ENCODE measurements at regions not wholly inside any gene's neighbourhood (a gene's known extent, or its start where the extent isn't known, plus 50 kb on each side); places are given as distances from the start of the nearest gene placed in this dataset.

DNA sequence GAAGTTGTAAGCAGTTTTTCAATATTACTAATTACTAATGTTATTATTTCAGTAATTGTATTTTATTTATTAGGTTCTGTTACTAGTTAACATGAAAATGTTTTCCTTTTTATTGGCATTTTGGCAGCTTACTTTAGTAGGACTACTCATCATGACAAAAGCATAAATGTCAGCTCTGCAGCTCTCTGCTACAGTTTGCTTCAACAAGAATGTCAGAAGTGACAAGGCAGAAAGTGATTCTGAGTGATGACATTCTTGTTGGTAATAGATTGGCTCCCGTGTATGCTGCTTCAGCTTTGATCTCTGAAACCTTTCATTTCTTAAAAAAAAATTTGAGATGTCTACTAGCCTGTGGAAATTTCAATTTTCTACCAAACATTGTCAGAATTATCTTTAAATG lies 1193.9 kb downstream of the FSTL5 start:
- no peak for DNase-seq (ENCODE audit: low spot score, unreplicated experiment)
- Mint-ChIP-seq H3K27me3 (no peaks in the 10 kb centered on the region), H3K4me3 (ENCODE audit: low read depth) (no peak overlapping the region), H3K4me1 (ENCODE audit: low read depth) (no peaks in the 10 kb centered on the region), H3K27ac (no peak overlapping the region), H3K36me3 (ENCODE audit: insufficient read depth) (no peaks in the 10 kb centered on the region), H3K9me3 (ENCODE audit: low read depth) (no peaks in the 10 kb centered on the region)
- TF ChIP-seq, protein P1, sequence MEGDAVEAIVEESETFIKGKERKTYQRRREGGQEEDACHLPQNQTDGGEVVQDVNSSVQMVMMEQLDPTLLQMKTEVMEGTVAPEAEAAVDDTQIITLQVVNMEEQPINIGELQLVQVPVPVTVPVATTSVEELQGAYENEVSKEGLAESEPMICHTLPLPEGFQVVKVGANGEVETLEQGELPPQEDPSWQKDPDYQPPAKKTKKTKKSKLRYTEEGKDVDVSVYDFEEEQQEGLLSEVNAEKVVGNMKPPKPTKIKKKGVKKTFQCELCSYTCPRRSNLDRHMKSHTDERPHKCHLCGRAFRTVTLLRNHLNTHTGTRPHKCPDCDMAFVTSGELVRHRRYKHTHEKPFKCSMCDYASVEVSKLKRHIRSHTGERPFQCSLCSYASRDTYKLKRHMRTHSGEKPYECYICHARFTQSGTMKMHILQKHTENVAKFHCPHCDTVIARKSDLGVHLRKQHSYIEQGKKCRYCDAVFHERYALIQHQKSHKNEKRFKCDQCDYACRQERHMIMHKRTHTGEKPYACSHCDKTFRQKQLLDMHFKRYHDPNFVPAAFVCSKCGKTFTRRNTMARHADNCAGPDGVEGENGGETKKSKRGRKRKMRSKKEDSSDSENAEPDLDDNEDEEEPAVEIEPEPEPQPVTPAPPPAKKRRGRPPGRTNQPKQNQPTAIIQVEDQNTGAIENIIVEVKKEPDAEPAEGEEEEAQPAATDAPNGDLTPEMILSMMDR (IDR thresholded peaks at IDR 0.05; ENCODE audit: unreplicated experiment): no peak

- H3K36me3 Mint-ChIP-seq (ENCODE audit: insufficient read depth): no peaks in the 10 kb centered on the region
- no peak for DNase-seq (ENCODE audit: low spot score, unreplicated experiment)
- TF ChIP-seq, protein P1 (IDR thresholded peaks at IDR 0.05; ENCODE audit: unreplicated experiment): no peak
- peaks cover 10% of the 10 kb centered on the region for H3K9me3 Mint-ChIP-seq (ENCODE audit: low read depth)
- H3K27me3 Mint-ChIP-seq: no peaks in the 10 kb centered on the region
- no peak overlapping the region for H3K4me3 Mint-ChIP-seq (ENCODE audit: low read depth)
- no peak overlapping the region for H3K27ac Mint-ChIP-seq
- H3K4me1 Mint-ChIP-seq (ENCODE audit: low read depth): peaks cover 7% of the 10 kb centered on the region
Measured at GRCh38 chr4:160980091-160980490, 1183.7 kb downstream of the FSTL5 start.

DNA sequence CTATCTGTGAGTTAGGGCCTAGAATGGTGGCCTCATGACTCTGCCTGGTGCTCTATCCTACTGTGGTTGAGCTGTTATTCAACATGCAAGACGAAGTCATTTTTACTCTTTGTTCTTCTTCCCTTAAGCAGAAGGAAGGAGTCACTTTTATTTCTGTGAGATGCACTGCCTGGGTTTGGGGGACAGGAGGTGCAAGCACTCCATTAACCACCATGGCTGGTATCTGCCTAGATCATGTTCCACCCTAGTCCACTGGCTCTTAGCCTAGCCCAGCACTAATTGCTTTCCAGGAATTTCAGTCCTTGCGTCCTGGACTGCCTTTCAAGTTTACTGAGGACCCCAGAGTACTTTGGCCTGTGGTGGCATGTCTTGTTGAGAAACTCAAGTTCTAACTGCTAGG lies 1182.7 kb downstream of the FSTL5 start:
- no peak for DNase-seq (ENCODE audit: low spot score, unreplicated experiment)
- Mint-ChIP-seq H3K4me3 (ENCODE audit: low read depth) (no peak overlapping the region), H3K9me3 (ENCODE audit: low read depth) (peaks cover 10% of the 10 kb centered on the region), H3K36me3 (ENCODE audit: insufficient read depth) (no peaks in the 10 kb centered on the region), H3K27me3 (no peaks in the 10 kb centered on the region), H3K4me1 (ENCODE audit: low read depth) (peaks cover 7% of the 10 kb centered on the region), H3K27ac (no peak overlapping the region)
- TF ChIP-seq, protein P1 (IDR thresholded peaks at IDR 0.05; ENCODE audit: unreplicated experiment): no peak

GRCh38 chr4:160983035-160983434 lies 1180.8 kb downstream of the FSTL5 start:
- peaks cover 7% of the 10 kb centered on the region for H3K4me1 Mint-ChIP-seq (ENCODE audit: low read depth)
- no peak overlapping the region for H3K27ac Mint-ChIP-seq
- H3K4me3 Mint-ChIP-seq (ENCODE audit: low read depth): no peak overlapping the region
- TF ChIP-seq, protein P1 (IDR thresholded peaks at IDR 0.05; ENCODE audit: unreplicated experiment): no peak
- no peaks in the 10 kb centered on the region for H3K36me3 Mint-ChIP-seq (ENCODE audit: insufficient read depth)
- DNase-seq (ENCODE audit: low spot score, unreplicated experiment): no peak
- no peaks in the 10 kb centered on the region for H3K27me3 Mint-ChIP-seq
- H3K9me3 Mint-ChIP-seq (ENCODE audit: low read depth): peaks cover 10% of the 10 kb centered on the region

DNA sequence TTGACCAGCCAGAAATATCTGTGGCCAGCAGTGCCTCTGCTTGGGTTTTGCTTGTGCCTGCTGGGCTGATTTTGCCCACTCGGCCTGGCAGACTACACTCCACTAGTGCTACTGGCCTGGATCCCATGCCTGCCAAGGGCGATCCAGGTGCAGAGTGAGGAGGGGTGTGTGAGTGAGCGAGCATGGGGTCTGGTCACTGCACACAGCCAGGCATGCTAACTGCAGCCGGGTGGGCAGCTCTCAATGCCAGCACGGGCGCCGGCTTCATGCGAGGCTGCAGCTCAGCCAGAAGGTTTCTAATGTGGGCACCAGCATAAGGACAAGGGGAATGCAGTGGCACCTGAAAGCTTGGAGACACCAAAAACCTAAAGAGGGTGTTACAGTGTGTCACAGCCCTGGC lies 1161.4 kb downstream of the FSTL5 start:
- DNase-seq (ENCODE audit: low spot score, unreplicated experiment): no peak
- Mint-ChIP-seq H3K27me3 (no peaks in the 10 kb centered on the region), H3K4me1 (ENCODE audit: low read depth) (peaks cover 3% of the 10 kb centered on the region), H3K9me3 (ENCODE audit: low read depth) (peaks cover 4% of the 10 kb centered on the region), H3K36me3 (ENCODE audit: insufficient read depth) (no peaks in the 10 kb centered on the region), H3K27ac (no peak overlapping the region), H3K4me3 (ENCODE audit: low read depth) (no peak overlapping the region)
- TF ChIP-seq, protein P1 (IDR thresholded peaks at IDR 0.05; ENCODE audit: unreplicated experiment): no peak

Data from progenitor cell of endocrine pancreas (in vitro differentiated cells).